ENCODE measurements at regions not wholly inside any gene's neighbourhood (a gene's known extent, or its start where the extent isn't known, plus 50 kb on each side); places are given as distances from the start of the nearest gene placed in this dataset.
"Not testable (repeated sequence)": the region's sequence is repeated elsewhere in the genome, so short reads cannot be mapped to it uniquely, and the experiment has no call there.

DNA sequence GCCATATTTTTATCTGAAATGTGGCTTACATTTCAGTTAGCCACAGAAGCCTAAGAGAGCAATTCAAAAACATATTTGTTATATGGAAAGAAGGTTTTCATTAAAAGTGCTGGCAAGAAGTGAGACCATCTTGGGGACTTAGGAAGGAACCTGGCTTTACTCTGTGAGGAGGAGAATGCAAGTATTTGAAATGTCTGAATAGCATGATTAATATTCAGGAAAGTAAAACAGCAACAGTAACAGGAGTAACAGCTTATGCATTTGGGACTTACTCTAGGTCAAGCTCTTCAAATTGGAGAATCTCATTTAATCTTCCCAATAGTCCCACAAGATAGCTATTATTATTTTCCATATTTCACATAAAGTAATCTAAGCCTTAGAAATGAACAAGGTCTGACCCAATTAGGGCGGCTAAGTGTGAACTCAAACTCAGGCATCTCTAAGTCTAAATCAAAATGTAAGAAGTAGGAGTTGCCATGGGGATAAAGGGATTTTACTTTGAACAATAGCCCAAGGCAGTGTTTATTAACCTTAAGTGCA lies 816.5 kb downstream of the BCKDHB start:
- no peak for DNase-seq (ENCODE audit: low read depth)

DNA sequence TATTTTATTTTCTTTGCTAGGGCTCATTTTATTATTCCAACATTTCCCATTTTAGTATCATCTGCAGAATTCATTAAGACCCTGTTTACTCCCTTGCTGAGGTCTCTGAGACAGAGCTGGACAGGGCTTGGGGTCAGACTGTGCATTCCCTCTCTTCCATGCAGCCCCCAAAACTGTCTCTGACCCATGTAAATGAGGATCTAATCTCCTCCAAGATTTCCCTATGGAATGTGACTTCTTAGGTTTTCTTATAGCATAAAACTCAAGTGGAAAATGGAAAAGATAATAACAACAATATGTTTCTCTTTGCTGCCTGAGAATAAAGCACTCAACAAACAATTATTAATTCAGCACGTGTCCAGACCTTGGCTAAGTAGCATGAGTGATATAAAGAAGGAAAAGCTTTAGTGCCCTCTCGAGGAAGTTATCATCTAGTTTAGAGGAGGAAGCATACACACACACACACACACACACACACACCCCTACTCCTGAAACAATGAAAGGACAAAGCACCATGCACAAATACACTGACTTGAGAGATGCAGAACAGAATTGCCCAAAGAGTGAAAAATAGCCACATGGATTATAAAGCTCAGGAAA lies 815.5 kb downstream of the BCKDHB start:
- DNase-seq (ENCODE audit: low read depth), result peak; percentile 2

DNA sequence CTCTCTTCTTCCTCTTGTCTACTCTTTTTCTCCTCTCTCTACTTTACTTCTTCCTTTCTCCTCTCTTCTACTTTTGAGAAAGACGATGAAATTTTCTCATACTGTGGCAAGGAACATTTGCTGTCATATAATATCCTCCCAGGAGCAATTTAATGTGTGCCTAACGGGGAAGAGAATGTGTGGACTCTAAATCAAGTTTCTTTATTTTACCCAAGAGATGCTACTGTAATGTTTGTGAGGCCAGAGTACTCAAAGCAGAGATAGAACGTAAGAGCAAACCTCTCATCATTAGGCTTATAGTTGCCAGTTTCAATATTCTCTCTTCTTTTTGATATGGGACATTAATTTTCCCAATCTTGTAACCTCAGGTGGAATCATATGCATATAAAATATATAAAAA lies 801.4 kb downstream of the BCKDHB start:
- DNase-seq (ENCODE audit: low read depth), result no peak

DNA sequence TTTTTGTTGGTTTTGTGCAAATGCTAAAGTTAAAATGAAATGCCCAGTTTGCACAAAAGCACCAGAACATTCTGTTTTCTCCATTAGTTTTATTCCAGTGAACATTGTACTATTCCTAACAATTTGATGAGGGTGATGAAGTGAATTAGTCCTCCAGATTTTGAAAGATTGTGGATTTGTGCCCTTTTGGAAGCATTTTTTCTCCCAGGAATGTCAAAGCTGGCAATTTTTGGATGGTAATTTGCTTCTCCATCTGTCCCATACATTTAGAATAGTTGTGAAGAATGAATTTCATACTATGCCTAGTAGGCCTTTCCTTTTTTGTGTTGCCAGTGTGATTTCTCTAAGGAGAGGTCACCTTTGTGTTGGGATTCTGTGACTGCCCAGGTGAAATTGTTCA lies 797.2 kb downstream of the BCKDHB start:
- DNase-seq (ENCODE audit: low read depth), result no peak

DNA sequence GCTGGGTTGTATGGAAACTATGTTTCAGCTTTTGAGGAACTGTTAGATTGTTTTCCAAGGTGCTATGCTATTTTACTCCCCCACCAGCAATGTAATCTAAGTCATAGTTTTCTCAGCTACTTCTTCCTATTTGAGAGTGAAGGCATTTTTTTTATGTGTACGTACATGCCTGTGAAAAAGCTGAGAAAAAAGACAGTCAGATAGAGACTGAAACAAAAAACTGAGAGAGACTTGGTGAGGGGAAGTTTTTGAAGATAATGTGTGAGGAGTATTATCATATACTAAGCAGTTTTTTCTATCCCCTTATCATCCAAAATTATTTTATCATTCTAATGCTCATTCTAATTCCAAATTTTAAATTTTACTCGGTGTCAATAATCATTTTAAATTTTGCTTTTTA lies 780.0 kb downstream of the BCKDHB start:
- no peak for DNase-seq (ENCODE audit: low read depth)

DNA sequence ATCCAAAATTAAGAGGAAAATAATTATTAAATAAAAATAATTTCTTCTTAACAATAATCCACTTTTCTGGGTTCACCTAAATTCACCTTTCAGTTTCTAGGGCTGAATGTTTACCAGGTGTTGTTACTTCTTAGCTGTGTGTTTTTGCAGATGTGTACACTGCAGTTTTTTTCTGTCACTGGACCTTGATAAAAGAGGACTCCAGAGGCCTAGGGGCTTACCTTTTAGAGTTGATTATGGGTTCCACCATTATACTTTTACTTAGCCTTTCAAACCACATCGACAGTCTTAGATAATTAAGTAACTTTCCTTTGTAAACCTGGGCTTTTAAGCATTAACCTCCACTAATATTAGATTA lies 766.5 kb downstream of the BCKDHB start:
- no peak for DNase-seq (ENCODE audit: low read depth)

DNA sequence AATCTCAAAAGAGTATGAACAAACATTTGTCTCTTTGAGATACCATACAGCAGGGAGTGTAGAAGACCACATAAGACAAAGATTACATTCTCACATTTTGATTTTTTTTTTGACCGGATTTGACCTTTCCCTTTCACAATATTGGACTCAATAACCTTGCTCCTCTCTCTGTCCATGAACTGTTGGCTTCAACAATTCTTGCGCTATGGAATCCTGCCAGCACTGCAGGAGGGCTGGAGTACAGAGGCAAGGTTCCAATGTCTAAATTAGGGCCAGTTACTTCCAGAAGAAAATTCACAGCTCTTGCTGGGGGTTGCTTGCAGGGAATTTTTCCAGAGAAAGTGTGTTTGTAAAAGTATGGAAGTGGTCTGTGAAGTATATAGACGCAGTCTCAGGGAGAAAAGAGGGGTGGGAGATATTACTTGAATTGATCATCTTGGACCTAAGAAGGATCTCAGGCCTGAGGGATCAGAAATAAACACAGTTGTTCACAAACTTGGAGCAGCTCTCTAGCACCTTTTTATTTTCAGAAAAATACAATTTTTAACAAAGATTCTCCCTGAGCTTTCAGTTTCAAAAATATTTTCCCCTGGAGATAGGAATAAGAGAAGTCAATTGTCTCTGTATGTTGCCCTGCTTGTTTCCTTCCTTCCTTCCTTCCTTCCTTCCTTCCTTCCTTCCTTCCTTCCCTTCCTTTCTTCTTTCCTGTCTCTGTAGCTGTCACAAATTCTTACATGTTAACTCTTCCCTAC lies 765.9 kb downstream of the BCKDHB start:
- DNase-seq (ENCODE audit: low read depth), result peak; percentile 36

DNA sequence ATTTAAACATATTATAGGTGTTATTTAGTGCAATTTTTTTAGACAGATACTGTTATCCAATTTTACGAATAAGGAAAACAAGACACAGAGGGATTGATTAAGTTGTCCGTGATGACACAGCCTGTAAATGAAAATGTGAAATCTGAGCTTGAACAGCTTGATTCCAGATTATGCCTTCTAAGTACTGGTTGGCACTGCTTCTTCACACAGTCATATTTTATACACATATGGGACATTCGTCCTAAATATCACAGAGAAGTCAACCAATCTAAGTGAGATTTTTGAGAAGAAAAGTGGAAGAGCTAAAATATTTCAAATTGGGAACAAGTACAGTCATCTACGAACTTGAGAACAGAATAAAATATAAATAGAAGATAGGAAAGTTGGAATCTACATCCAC lies 756.3 kb downstream of the BCKDHB start:
- DNase-seq (ENCODE audit: low read depth), result peak; percentile 2

DNA sequence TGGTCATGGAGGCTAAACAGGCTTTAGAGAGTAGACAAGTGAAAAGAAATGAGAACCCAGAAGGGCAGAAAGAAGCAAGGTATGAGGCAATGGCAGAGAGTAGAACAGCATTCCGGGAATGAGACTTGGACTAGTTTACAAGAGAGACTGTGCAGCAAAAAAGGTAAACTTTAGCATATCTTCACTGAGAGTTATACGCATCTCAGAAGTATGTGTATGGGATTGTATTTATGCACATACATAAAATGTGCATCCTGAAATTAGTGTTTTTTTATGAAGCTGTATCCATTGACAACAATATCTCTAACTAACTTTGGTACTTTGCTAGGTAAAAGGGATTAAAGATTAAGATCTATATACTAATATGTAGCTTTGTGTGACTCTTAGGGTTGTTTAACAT lies 753.6 kb downstream of the BCKDHB start:
- no peak for DNase-seq (ENCODE audit: low read depth)

DNA sequence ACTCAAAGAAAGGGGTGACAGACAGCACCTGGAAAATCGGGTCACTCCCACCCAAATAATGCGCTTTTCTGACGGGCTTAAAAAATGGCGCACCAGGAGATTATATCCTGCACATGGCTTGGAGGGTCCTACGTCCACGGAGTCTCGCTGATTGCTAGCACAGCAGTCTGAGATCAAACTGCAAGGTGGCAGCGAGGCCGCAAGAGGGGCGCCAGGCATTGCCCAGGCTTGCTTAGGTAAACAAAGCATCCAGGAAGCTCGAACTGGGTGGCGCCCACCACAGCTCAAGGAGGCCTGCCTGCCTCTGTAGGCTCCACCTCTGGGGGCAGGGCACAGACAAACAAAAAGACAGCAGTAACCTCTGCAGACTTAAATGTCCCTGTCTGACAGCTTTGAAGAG lies 741.5 kb downstream of the BCKDHB start:
- not testable (repeated sequence) for DNase-seq (ENCODE audit: low read depth)

DNA sequence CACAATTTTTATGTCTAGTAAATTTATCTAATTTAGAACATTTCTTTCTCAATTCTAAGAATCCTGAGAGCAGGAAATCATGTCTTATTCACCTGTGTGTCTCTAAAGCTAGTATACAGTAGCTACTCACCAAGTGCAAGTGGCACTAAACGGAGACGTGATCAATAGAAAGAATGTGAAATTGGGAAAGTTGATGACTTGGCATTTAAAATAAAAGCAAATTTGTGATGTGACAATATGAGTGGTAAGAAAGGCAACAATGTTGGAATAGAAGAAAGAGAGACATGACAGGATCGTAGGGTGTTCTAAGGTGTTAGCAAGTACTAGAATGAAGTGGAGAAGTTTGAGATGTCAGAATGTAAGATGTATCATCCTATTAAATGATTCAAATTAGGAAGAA lies 725.9 kb downstream of the BCKDHB start:
- DNase-seq (ENCODE audit: low read depth), result no peak

DNA sequence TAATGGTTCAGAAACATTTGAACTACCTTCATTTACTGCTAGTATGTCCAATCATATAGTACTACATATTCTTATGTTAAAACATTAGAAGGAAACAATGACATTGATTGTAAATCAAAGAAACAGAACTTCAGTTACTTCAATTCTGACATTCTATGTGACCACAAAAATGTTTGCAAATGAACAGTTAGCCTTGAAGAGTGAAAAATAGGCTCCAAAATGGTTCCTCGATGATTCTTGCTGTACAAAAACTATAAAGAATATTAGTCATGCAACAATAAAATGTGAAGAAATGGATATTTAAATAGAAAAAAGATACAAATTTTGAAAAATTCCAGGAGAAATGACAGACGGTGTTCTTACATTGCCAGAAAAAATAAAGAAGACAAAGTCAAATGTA lies 686.9 kb downstream of the BCKDHB start:
- no peak for DNase-seq (ENCODE audit: low read depth)

DNA sequence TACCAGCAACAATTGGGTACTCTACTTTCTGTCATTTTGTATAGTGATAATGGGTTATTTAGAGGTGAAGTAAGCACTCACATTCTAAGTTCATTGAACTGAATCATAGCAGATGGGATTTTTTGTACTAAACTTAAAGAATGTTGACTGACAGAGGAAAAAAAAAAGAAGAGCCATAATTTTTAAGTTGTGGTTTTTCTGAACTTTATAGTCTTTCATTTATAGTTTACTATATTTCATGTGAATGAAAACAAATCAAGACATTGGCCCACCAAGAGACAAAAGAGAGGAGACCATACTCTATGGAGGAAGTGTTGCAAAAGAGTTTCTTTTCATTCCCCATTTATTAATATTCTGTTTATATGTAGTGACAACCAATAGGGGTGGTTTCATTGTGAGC lies 685.7 kb downstream of the BCKDHB start:
- DNase-seq (ENCODE audit: low read depth), result no peak

DNA sequence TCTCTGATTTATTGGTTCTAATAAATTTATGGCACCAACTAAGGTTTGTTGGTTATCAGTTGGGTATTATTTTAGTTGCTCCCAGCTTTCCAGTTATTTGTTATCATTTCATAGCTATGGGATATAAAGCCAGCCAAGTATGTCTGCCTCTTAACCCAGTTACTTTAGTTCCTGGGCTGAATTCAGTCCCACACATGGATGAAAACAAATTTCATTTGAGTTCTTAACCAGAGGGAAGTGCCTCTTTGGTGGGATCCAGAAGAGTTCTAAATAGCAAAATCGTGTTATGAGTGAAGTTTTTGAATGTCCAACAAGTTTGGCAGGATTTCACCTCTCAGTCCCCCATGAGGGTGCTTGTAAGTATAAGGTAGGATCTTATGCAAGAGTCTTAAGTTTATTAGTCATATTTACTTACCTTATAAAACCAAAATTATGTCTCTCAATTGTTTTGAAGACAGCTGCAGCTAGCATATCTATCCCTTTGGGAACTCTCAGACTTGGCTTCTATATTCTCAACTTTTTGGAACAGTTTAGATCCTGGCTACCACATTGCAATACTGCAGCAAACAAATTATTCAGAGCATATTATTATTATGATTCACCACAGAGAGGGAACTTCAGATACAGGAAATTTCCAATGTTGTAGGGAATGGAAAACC lies 683.6 kb downstream of the BCKDHB start:
- DNase-seq (ENCODE audit: low read depth), result peak; percentile 45

DNA sequence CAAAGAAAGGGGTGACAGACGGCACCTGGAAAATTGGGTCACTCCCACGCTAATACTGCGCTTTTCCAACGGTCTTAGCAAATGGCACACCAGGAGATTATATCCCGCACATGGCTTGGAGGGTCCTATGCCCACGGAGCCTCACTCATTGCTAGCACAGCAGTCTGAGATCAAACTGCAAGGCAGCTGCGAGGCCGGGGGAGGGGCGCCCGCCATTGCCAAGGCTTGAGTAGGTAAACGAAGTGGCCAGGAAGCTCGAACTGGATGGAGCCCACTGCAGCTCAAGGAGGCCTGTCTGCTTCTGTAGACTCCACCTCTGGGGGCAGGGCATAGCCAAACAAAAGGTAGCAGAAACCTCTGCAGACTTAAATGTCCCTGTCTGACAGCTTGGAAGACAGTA lies 676.8 kb downstream of the BCKDHB start:
- not testable (repeated sequence) for DNase-seq (ENCODE audit: low read depth)

DNA sequence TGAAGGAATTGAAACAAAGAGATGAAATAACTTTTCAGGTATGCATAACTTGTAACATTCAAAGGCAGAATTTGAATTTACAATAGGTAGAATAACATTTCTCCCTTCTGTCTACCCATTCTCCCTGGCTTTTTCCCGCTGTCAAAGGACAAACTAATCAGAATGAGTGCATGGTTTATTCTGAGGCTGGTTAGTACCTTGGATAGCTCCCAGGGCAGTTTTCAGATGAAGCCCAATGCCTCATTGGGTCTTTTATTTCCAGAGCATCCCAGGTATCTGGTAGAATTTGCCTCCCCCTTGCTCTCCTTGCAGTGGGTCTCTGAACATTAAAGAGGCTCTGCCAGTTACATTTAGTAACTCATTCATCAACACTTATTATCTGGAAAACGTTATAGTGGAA lies 665.5 kb downstream of the BCKDHB start:
- peak; percentile 2 for DNase-seq (ENCODE audit: low read depth)

DNA sequence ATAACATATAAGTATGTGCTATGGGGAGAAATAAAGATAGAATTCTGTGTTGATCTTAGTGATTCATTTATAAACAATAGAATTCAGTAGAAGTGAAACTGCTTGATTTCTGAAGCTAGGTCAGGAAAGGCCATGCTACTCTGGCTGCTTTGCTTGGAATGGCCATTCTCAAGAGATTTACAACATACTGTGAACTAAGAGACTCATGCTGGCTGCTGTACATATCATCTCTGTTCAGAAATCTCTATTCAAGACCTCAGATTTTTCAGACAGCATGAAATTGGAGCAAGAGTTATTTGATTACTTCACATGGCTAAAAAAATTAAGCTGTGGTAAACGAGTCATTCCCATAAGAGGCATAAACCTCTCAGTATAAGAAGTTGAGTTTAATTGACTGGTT lies 662.6 kb downstream of the BCKDHB start:
- DNase-seq (ENCODE audit: low read depth), result peak; percentile 87

DNA sequence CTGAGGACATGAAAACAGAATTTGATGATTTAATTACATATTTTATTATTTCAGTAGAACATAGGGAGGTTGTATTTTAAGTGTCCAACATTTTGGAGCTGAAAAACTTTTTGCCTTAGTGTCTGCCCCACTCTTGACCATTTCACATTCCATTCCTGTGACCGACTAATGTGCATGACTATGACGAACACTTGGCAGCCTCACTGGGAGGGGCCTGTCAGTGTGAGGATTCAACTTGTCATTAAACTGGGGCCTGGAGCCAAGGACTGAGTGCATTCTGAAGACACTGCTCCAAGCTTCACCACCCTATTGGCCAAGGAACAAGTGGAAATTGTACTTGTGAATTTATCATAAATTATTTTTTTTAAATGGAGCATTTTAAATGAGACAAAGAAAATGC lies 661.3 kb downstream of the BCKDHB start:
- DNase-seq (ENCODE audit: low read depth), result peak; percentile 59

DNA sequence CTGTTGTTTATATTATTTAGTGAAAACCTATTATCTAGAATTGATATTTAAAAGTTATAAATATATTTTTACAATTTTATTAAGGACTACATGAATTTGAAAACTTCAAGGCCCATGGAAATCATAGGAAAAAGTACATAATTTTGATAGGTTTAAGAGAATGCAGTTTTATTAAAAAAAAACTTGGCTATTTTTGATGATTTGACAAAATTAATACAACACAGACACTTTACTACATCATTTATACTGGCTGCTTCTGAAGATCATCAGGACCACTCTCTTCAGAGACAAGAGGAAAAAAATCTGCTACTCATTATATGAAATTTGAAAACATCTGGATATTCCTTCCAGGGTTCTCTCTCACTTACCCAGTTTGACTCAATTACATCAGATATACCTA lies 637.7 kb downstream of the BCKDHB start:
- DNase-seq (ENCODE audit: low read depth), result no peak

DNA sequence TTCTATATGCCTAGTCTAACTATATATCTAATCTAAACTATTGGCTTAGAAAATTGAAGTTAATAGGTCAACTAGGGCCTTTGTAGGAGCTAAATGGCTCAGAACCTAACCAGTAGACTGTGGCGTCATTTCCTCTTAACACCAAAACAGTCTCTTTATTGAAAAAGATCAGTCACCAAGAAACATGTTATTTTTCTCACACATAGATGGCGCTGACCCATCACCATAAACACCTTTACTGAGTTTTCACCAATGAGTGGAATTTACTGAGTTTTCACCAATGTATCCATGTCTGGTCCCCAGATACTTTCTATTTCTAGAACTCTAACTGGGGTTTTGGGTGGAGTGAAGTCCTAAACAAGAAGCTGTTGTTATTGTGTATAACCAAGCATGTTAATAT lies 636.0 kb downstream of the BCKDHB start:
- peak; percentile 49 for DNase-seq (ENCODE audit: low read depth)

DNA sequence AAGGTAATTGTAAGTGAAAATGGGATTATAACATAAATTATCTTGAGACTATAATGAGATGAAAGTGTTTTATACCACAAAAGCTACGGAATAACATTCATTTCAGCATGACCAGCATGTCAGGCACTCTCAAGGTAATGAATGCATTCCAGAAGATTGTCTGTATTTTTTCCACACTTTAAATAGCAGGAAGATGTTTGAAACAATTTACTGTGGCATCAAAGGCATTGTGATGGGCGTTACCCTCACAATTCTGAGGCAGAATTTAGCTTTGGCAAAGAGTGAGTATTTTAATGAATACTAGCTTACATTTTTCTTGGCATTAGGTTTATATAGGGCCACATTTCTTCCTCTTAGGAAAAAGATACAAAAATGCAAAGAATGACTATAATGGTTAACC lies 627.2 kb downstream of the BCKDHB start:
- no peak for DNase-seq (ENCODE audit: low read depth)

DNA sequence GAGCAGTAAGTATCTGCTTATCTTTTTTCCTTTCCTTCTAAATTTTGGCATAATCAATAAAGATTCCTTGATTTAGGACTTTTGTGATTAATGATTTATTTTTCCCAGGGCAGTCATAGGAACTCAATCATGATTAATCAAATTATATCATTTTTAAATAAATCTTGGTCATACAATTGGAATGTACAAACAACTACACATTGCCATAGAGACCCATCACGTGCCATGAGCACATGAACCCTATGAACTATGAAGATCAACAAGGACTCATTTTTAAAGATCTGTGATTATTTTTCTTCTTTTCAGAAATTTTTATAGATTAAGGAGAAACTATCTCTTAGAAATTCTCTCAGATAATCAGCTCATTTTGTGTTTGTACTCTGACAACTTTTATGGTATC lies 622.4 kb downstream of the BCKDHB start:
- no peak for DNase-seq (ENCODE audit: low read depth)

DNA sequence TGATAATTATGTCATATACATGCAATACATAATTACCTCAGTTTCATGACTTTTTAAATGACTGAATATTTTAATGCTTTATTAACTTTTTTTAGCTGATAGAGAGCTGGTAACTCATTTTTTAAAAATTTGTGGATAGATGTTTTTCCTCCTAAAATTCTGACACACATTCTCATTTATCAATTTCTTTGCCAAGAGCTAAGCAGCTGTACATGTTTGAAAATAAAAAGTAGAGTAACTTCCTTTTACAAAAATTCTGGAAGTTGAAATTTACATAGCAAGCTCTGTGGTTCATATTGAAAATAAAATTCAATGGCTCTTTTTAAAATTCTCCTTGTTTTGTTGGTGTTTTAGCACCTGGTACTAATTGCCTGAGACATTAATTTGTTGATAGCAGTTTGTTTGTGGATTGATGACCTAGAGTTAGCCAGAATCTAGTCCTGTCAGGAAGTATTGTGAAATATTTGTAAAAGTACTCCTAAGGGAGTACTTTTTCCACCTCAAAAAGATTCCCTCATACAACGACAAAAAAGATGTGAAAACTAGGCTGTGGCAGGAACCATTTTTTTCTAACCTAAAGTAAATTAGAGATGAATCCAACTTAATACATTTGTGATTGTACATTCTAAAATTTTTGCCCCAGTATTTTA lies 621.8 kb downstream of the BCKDHB start:
- no peak for DNase-seq (ENCODE audit: low read depth)

Data from fibroblast of gingiva (primary cell).